Left lung (tissue), 4 donors: ENCODE measurements at regions not wholly inside any gene's neighbourhood (a gene's known extent, or its start where the extent isn't known, plus 50 kb on each side); places are given as distances from the start of the nearest gene placed in this dataset.

ENCODE experiments used
- ATAC-seq: fragments of 200-7000 bp; cut with Tn5 transposase; one replicate; pipeline ENCODE4 v1.9.1; 2020; ENCODE audit warnings: moderate library complexity
- DNase-seq, 4 donors: peaks; one replicate each; pipeline ENCODE4 v3.0.0-alpha.2; 2013 to 2020
- H3K27ac ChIP-seq, 2 donors: fragments of 200-600 bp; sonication (generic) in 1 of 2; one replicate each; pipeline versions ENCODE4 v1.5.0 to v1.8.0; 2020 to 2021
- H3K27me3 ChIP-seq, 2 donors: fragments of 200-600 bp; sonication (generic) in 1 of 2; one replicate each; pipeline versions ENCODE4 v1.5.0 to v1.8.0; 2020 to 2021
- H3K36me3 ChIP-seq, 2 donors: fragments of 200-600 bp; sonication (generic) in 1 of 2; one replicate each; pipeline versions ENCODE4 v1.5.0 to v1.8.0; 2020 to 2021
- H3K4me1 ChIP-seq, 2 donors: fragments of 200-600 bp; one replicate each; pipeline ENCODE4 v1.8.0; 2021
- H3K4me3 ChIP-seq, 2 donors: fragments of 200-600 bp; sonication (generic) in 1 of 2; one replicate each; pipeline versions ENCODE4 v1.5.0 to v1.8.0; 2020 to 2021; ENCODE audit warnings: mild to moderate bottlenecking in 1 of 2
- H3K9me3 ChIP-seq, 2 donors: fragments of 200-600 bp; sonication (generic) in 1 of 2; one replicate each; pipeline versions ENCODE4 v1.5.0 to v1.8.0; 2020 to 2021
- CTCF ChIP-seq, 2 donors: fragments of 200-600 bp; sonication (generic) in 1 of 2; IDR thresholded peaks; one replicate each; pipeline versions ENCODE4 v1.5.0 to v1.8.0; 2021; ENCODE audit warnings: antibody characterized with exemption in 2 of 2
- intact Hi-C, 2 donors: fragments of 100-400 bp; cut with DNase I; formaldehyde crosslinking; loops; one replicate each; pipeline versions ENCODE4 v1.11.2 to v1.14.2; 2022
- donor health status: DM: no; HTN: yes; CAD: no.
- donor health status: DM: no; HTN: no; CAD: no.

GRCh38 chr2:60267122-60267521 lies 286.3 kb downstream of the BCL11A start:
- no peak overlapping the region for H3K27ac ChIP-seq
- no peaks in the 10 kb centered on the region for H3K4me1 ChIP-seq
- no peak for ATAC-seq
- no peaks in the 10 kb centered on the region for H3K9me3 ChIP-seq
- H3K4me3 ChIP-seq = no peak overlapping the region
- no peak for DNase-seq
- H3K36me3 ChIP-seq = no peaks in the 10 kb centered on the region
- TF ChIP-seq CTCF (IDR thresholded peaks at IDR 0.05) = no peak
- intact Hi-C loops = no loop called here
- no peaks in the 10 kb centered on the region for H3K27me3 ChIP-seq

- H3K27ac ChIP-seq = no peak overlapping the region
- DNase-seq = no peak
- H3K27me3 ChIP-seq = no peaks in the 10 kb centered on the region
- H3K36me3 ChIP-seq = no peaks in the 10 kb centered on the region
- intact Hi-C loops = no loop called here
- H3K4me3 ChIP-seq = no peak overlapping the region
- TF ChIP-seq CTCF (IDR thresholded peaks at IDR 0.05) = no peak
- peaks cover 0 to 5% of the 10 kb centered on the region in 2 donors for H3K4me1 ChIP-seq
- no peak for ATAC-seq
- no peaks in the 10 kb centered on the region for H3K9me3 ChIP-seq
Observed at GRCh38 chr2:60262178-60262577, 291.3 kb downstream of the BCL11A start.

- H3K4me3 ChIP-seq = no peak overlapping the region
- TF ChIP-seq CTCF (IDR thresholded peaks at IDR 0.05) = no peak
- peak; percentile 93 for ATAC-seq
- no peaks in the 10 kb centered on the region for H3K9me3 ChIP-seq
- no peak overlapping the region for H3K27ac ChIP-seq
- intact Hi-C loops = no loop called here
- peak in 1 of 4 donors; percentile 65 for DNase-seq
- no peaks in the 10 kb centered on the region for H3K27me3 ChIP-seq
- H3K36me3 ChIP-seq = no peaks in the 10 kb centered on the region
- H3K4me1 ChIP-seq = peaks cover 0 to 5% of the 10 kb centered on the region in 2 donors
Observed at GRCh38 chr2:60260639-60261296, 292.7 kb downstream of the BCL11A start.

- intact Hi-C loops = no loop called here
- no peak for DNase-seq
- Histone ChIP-seq H3K4me1 (peaks cover 0 to 5% of the 10 kb centered on the region in 2 donors), H3K36me3 (no peaks in the 10 kb centered on the region), H3K27ac (no peak overlapping the region), H3K9me3 (no peaks in the 10 kb centered on the region), H3K27me3 (no peaks in the 10 kb centered on the region), H3K4me3 (no peak overlapping the region)
- no peak for ATAC-seq
- TF ChIP-seq CTCF (IDR thresholded peaks at IDR 0.05) = no peak
Observed at GRCh38 chr2:60259781-60260180, 293.7 kb downstream of the BCL11A start.

- H3K36me3 ChIP-seq = no peaks in the 10 kb centered on the region
- ATAC-seq (no peak), DNase-seq (peak in 2 of 4 donors; percentile 5 to 26)
- H3K9me3 ChIP-seq = no peaks in the 10 kb centered on the region
- intact Hi-C loops = no loop called here
- no peak for TF ChIP-seq CTCF (IDR thresholded peaks at IDR 0.05)
- H3K27me3 ChIP-seq = no peaks in the 10 kb centered on the region
- H3K4me1 ChIP-seq = no peaks in the 10 kb centered on the region
- no peak overlapping the region for H3K4me3 ChIP-seq
- H3K27ac ChIP-seq = no peak overlapping the region
Observed at GRCh38 chr2:60252581-60253150, 300.8 kb downstream of the BCL11A start.
